CD4-positive, alpha-beta memory T cell (primary cell): ENCODE measurements at regions not wholly inside any gene's neighbourhood (a gene's known extent, or its start where the extent isn't known, plus 50 kb on each side); places are given as distances from the start of the nearest gene placed in this dataset.

Experiments used
- CTCF ChIA-PET: fragments of 350-600 bp; sonication (Branson Sonifier 250); formaldehyde crosslinking; loops from one replicate; lab custom pipeline; 2021; ENCODE audit warnings: inconsistent platforms; ENCODE audit not compliant: partially characterized antibody; lab: Charles Lee
- POLR2A ChIA-PET: fragments of 350-600 bp; sonication (Branson Sonifier 250); formaldehyde crosslinking; loops from one replicate; lab custom pipeline; 2021; ENCODE audit not compliant: partially characterized antibody; lab: Charles Lee
- DNase-seq, 5 donors: peaks; one replicate each; pipeline versions ENCODE4 v3.0.0 to v3.0.0-alpha.2; 2020 to 2022; ENCODE audit warnings: mixed read lengths in 1 of 5
- H3K27ac ChIP-seq: one replicate; pipeline ENCODE4 v1.7.0; 2013; ENCODE audit warnings: low read depth, low read length
- H3K27me3 ChIP-seq: 2 replicates; pipeline ENCODE4 v1.7.0; 2013; ENCODE audit warnings: mild to moderate bottlenecking, low read length, moderate library complexity; ENCODE audit not compliant: insufficient read depth
- H3K36me3 ChIP-seq: 2 replicates; pipeline ENCODE4 v1.7.0; 2013; ENCODE audit warnings: mild to moderate bottlenecking, low read length, moderate library complexity; ENCODE audit not compliant: insufficient read depth
- H3K4me1 ChIP-seq: 2 replicates; pipeline ENCODE4 v1.7.0; 2013; ENCODE audit warnings: mild to moderate bottlenecking, low read length, moderate library complexity; ENCODE audit not compliant: insufficient read depth
- H3K4me3 ChIP-seq, 2 donors: one replicate each; pipeline ENCODE4 v1.7.0; 2013; ENCODE audit warnings: low read length in 2 of 2, mild to moderate bottlenecking in 1 of 2
- H3K9me3 ChIP-seq, 2 donors: one replicate each; pipeline ENCODE4 v1.7.0; 2013; ENCODE audit warnings: low read length in 2 of 2, control low read depth in 1 of 2; ENCODE audit not compliant: control insufficient read depth in 1 of 2
- H3K27ac Mint-ChIP-seq, 7 donors: one replicate each; pipeline ENCODE4 v1.8.0; 2020 to 2021; ENCODE audit warnings: mixed read lengths in 7 of 7, mild to moderate bottlenecking in 6 of 7, inconsistent platforms in 3 of 7, moderate library complexity in 3 of 7
- H3K27me3 Mint-ChIP-seq, 2 donors: one replicate each; pipeline ENCODE4 v1.8.0; 2020 to 2021; ENCODE audit warnings: mixed read lengths in 2 of 2
- H3K36me3 Mint-ChIP-seq, 2 donors: one replicate each; pipeline ENCODE4 v1.8.0; 2020 to 2021; ENCODE audit warnings: mixed read lengths in 2 of 2, inconsistent platforms in 1 of 2, mild to moderate bottlenecking in 1 of 2
- H3K4me1 Mint-ChIP-seq, 4 donors: one replicate each; pipeline ENCODE4 v1.8.0; 2020 to 2021; ENCODE audit warnings: mixed read lengths in 4 of 4, mild to moderate bottlenecking in 1 of 4
- H3K4me3 Mint-ChIP-seq, 8 donors: one replicate each; pipeline ENCODE4 v1.8.0; 2020 to 2021; ENCODE audit warnings: mixed read lengths in 8 of 8, mild to moderate bottlenecking in 7 of 8, moderate library complexity in 6 of 8, inconsistent platforms in 3 of 8
- H3K9me3 Mint-ChIP-seq, 8 donors: one replicate each; pipeline ENCODE4 v1.8.0; 2020 to 2021; ENCODE audit warnings: mixed read lengths in 8 of 8, mild to moderate bottlenecking in 5 of 8, inconsistent platforms in 3 of 8, moderate library complexity in 1 of 8
- intact Hi-C: fragments of 100-400 bp; cut with micrococcal nuclease; formaldehyde crosslinking; loops from one replicate; pipeline ENCODE4 v1.15.1; 2023

DNA sequence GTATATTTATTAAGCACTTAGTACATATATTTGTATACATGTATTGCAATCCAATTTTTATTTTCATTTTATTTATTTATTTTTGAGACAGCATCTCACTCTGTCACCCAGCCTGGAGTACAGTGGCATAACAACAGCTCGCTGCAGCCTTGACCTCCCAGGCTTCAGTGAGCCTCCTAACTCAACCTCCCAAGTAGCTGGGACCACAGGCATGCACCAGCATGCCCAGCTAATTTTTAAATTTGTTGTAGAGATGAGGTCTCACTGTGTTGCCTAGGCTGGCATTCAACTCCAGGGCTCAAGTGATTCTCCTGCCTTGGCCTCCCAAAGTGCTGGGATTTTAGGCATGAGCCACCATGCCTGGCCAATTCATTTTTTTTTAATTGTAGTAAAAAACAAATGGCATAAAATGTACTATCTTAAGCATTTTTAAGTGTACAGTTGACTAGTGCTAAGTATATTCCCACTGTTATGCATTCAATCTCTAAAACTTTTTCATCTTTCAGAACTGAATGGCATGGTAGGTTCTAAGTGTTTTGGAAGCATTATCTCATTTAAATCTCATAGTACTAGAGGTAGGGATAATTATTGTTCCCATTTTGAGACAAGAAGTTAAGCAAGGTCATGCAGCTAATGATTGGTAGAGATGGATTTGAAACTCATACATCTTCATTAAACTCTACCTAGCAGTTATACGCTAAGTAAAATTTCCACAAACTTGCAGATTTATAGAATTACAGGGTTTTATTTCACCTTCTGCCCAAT, 264.0 kb upstream of the NFE2L3 start:
- H3K27ac Mint-ChIP-seq: no peak overlapping the region
- CTCF ChIA-PET: interaction anchor here (1.0 to 10.9 kb wide), 3 partner anchors 178 to 477 kb away, joined by 3 to 161 read pairs (median 9); no protein-coding TSS in a partner anchor

DNA sequence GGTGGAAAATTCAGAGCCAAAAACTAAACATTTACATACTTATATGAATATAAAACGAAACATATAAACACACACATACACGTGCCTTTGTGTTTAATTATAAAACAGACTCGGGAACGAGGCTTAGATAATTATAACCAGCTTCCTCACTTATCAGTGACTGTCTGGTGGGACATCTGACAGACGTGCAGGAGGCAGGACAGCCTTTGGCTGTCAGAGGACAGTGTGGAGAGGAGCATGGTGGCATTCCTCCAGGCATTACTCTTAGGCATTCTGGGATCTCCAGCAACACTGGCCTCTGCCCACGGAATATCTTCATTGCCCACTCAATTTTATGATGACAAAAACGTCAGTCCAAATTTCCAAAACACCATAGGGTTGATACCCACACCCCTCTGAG, 262.2 kb upstream of the NFE2L3 start:
- ChIA-PET POLR2A (interaction anchor here (0.8 kb wide), 1 partner anchor 60 kb away, joined by 3 read pairs; no protein-coding TSS in a partner anchor), CTCF (interaction anchor here (2.3 to 10.9 kb wide), 2 partner anchors 176 to 476 kb away, joined by 9 to 161 read pairs; no protein-coding TSS in a partner anchor)
- H3K4me3 ChIP-seq: no peak overlapping the region
- H3K9me3 ChIP-seq: no peaks in the 10 kb centered on the region
- no peak overlapping the region for H3K4me3 Mint-ChIP-seq
- H3K27ac ChIP-seq: no peak overlapping the region
- H3K9me3 Mint-ChIP-seq: peaks cover 0 to under 1% (median 0%) of the 10 kb centered on the region in 8 donors
- DNase-seq: no peak
- H3K36me3 Mint-ChIP-seq: peaks cover 0 to 2% of the 10 kb centered on the region in 2 donors
- H3K4me1 ChIP-seq: peaks cover 16% of the 10 kb centered on the region
- intact Hi-C loops: loop anchor here (5.0 kb wide), 2 partner anchors 188 to 403 kb away; partner anchors contain the start of gene SNX10
- peaks cover 9 to 17% (median 15%) of the 10 kb centered on the region in 4 donors for H3K4me1 Mint-ChIP-seq
- no peaks in the 10 kb centered on the region for H3K27me3 ChIP-seq
- peaks cover 6 to 19% of the 10 kb centered on the region in 2 donors for H3K27me3 Mint-ChIP-seq
- H3K27ac Mint-ChIP-seq: no peak overlapping the region
- no peaks in the 10 kb centered on the region for H3K36me3 ChIP-seq

More for the DNA sequence above, 264.0 kb upstream of the NFE2L3 start:
- H3K36me3 Mint-ChIP-seq: peaks cover 0 to 2% of the 10 kb centered on the region in 2 donors
- H3K4me1 Mint-ChIP-seq: peaks cover 2 to 3% (median 3%) of the 10 kb centered on the region in 4 donors
- H3K27me3 Mint-ChIP-seq: peaks cover 11 to 32% of the 10 kb centered on the region in 2 donors
- Histone ChIP-seq H3K9me3 (no peaks in the 10 kb centered on the region), H3K4me3 (no peak overlapping the region), H3K27ac (no peak overlapping the region), H3K36me3 (no peaks in the 10 kb centered on the region), H3K27me3 (no peaks in the 10 kb centered on the region), H3K4me1 (peaks cover under 1% of the 10 kb centered on the region)
- POLR2A ChIA-PET: no interaction called here
- H3K9me3 Mint-ChIP-seq: no peaks in the 10 kb centered on the region
- DNase-seq: no peak
- intact Hi-C loops: no loop called here
- H3K4me3 Mint-ChIP-seq: no peak overlapping the region

DNA sequence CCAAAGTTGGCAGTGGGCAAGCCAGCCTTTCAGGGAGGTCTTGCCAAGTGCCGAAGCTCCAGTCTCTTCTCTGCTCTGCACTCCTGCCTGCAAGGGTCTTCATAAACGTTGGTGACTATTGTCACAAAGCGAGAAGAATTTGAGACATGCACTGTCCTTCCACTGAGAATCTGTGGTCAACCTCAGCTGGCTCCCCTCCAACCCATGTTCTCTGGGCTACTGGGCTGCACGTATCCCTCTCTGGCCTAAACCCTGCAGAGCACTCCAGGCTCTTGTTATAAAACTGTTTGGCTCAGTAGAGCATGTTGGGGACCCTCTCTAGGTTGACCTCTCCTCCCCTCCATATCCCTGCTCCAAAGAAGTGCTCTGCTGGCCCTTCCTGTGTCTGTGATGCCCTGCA, 260.4 kb upstream of the NFE2L3 start:
- Mint-ChIP-seq H3K27me3 (peaks cover 8 to 14% of the 10 kb centered on the region in 2 donors), H3K9me3 (peaks cover 0 to 2% (median 0%) of the 10 kb centered on the region in 8 donors), H3K36me3 (peaks cover 0 to 2% of the 10 kb centered on the region in 2 donors), H3K4me3 (no peak overlapping the region), H3K4me1 (peaks cover 16 to 24% (median 21%) of the 10 kb centered on the region in 4 donors), H3K27ac (no peak overlapping the region)
- DNase-seq: no peak
- no peaks in the 10 kb centered on the region for H3K9me3 ChIP-seq
- H3K27me3 ChIP-seq: no peaks in the 10 kb centered on the region
- intact Hi-C loops: loop anchor here (5.0 kb wide), 2 partner anchors 186 to 401 kb away; partner anchors contain the start of gene SNX10
- H3K36me3 ChIP-seq: no peaks in the 10 kb centered on the region
- CTCF ChIA-PET: interaction anchor here (1.2 to 10.9 kb wide), 9 partner anchors 23 to 1287 kb away, joined by 3 to 161 read pairs (median 33); no protein-coding TSS in a partner anchor
- POLR2A ChIA-PET: no interaction called here
- H3K27ac ChIP-seq: no peak overlapping the region
- H3K4me1 ChIP-seq: peaks cover 26% of the 10 kb centered on the region
- H3K4me3 ChIP-seq: no peak overlapping the region

DNA sequence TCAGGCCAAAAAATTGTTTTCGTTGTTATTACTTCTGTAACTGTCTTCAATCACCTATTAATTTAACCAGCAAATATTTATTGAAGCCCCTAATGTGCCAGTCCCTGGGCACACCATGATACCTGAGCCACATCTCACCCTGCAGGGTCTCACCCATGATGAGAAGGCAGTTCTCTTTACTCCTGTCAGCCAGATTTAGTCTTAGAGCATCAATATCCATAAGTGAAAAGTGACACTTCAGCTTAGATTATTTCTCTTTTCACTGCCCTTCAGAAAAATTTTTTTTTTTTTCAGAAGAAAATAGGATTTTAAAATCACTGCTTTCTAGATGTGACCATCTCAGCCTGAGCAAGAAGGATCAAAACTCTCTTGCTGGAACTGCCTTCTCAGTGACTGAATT, 258.6 kb upstream of the NFE2L3 start:
- Mint-ChIP-seq H3K36me3 (peaks cover 0 to 2% of the 10 kb centered on the region in 2 donors), H3K27me3 (peaks cover 9 to 10% of the 10 kb centered on the region in 2 donors), H3K9me3 (peaks cover 0 to 2% (median 0%) of the 10 kb centered on the region in 8 donors), H3K27ac (peak overlapping the region in 4 of 7 donors; percentile 77 to 90 (median 78)), H3K4me3 (peak overlapping the region; percentile 85 to 94 (median 90)), H3K4me1 (peaks cover 16 to 24% (median 21%) of the 10 kb centered on the region in 4 donors)
- ChIA-PET CTCF (interaction anchor here (0.7 to 10.9 kb wide), 44 partner anchors 8 to 1302 kb away, joined by 3 to 161 read pairs (median 6); partner anchors contain the start of gene CBX3), POLR2A (interaction anchor here (1.0 to 2.7 kb wide), 9 partner anchors 31 to 472 kb away, joined by 3 to 11 read pairs (median 5); partner anchors contain the start of genes CBX3 and NFE2L3)
- intact Hi-C loops: loop anchor here (1.0 to 5.0 kb wide), 7 partner anchors 57 to 1267 kb away; partner anchors contain the start of gene SNX10
- no peaks in the 10 kb centered on the region for H3K27me3 ChIP-seq
- DNase-seq: peak in 1 of 5 donors; percentile 5
- no peaks in the 10 kb centered on the region for H3K36me3 ChIP-seq
- H3K4me3 ChIP-seq: peak overlapping the region in 1 of 2 donors; percentile 63
- H3K27ac ChIP-seq: no peak overlapping the region
- peaks cover 26% of the 10 kb centered on the region for H3K4me1 ChIP-seq
- no peaks in the 10 kb centered on the region for H3K9me3 ChIP-seq

DNA sequence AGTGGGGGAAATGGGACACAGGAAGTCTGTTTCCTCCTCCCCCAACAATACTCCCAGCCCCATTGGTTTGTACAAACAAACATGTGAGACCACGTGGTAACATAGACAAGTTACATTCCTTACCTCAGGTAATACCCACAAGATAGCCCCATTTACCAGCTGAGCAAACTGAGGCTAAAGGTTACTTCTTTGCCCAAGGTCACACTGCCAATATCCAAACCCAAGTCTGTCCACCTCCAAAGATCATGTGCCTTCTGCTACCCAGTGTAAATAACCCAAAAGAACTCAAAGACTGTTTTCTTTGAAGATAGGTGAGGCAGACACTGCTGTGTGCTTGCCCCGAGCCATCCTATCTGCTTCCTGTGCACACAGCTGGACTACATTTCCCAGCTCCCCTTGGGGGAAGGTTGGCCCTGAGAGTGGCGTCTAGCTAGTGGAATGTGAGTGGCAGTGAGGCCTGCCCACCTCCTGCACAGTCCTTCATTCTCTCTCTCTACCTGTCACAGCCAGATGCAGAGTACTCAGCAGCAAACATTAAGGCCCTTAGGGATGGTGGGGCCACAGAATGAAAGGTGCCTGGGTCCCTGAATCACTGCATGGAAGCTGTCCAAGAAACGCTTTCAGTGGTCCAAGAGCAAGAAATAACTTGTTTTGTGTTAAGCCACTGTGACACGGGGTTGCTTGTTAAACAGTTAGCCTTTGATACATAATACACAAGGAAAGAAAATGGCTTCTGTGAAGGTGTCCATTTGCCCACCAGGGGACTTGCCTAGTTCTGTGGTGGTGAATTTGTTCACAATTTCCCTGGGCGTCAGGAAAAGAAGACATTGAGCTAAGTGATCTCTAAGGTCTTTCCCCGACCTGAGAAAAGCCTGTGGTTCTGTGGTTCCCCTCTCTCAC, 257.7 kb upstream of the NFE2L3 start:
- H3K27ac ChIP-seq: no peak overlapping the region
- Mint-ChIP-seq H3K9me3 (peaks cover 0 to 2% (median 0%) of the 10 kb centered on the region in 8 donors), H3K4me1 (peaks cover 16 to 24% (median 21%) of the 10 kb centered on the region in 4 donors), H3K27ac (peak overlapping the region in 4 of 7 donors; percentile 43 to 87 (median 70)), H3K4me3 (peak overlapping the region in 7 of 8 donors; percentile 30 to 94 (median 56)), H3K36me3 (peaks cover 0 to 2% of the 10 kb centered on the region in 2 donors), H3K27me3 (peaks cover 3 to 5% of the 10 kb centered on the region in 2 donors)
- peaks cover 26% of the 10 kb centered on the region for H3K4me1 ChIP-seq
- H3K36me3 ChIP-seq: no peaks in the 10 kb centered on the region
- no peaks in the 10 kb centered on the region for H3K27me3 ChIP-seq
- intact Hi-C loops: loop anchor here (5.0 kb wide), 2 partner anchors 183 to 398 kb away; partner anchors contain the start of gene SNX10
- POLR2A ChIA-PET: interaction anchor here (0.7 to 2.7 kb wide), 9 partner anchors 10 to 468 kb away, joined by 3 to 11 read pairs (median 4); partner anchors contain the start of genes CBX3 and NFE2L3
- no peak overlapping the region for H3K4me3 ChIP-seq
- CTCF ChIA-PET: interaction anchor here (0.8 to 10.9 kb wide), 37 partner anchors 13 to 1302 kb away, joined by 3 to 161 read pairs (median 5); no protein-coding TSS in a partner anchor
- DNase-seq: peak in 4 of 5 donors; percentile 20 to 54 (median 36)
- H3K9me3 ChIP-seq: no peaks in the 10 kb centered on the region
